Vagina (tissue), 2 donors: ENCODE measurements at regions not wholly inside any gene's neighbourhood (a gene's known extent, or its start where the extent isn't known, plus 50 kb on each side); places are given as distances from the start of the nearest gene placed in this dataset.

Experiments used
- DNase-seq, 2 donors: peaks; one replicate each; pipeline ENCODE4 v3.0.0-alpha.2; 2017; ENCODE audit errors: extremely low spot score in 2 of 2
- H3K27ac ChIP-seq: fragments of 200-600 bp; sonication (generic); one replicate; pipeline ENCODE4 v1.5.1; 2019
- H3K27me3 ChIP-seq: fragments of 200-600 bp; sonication (generic); one replicate; pipeline ENCODE4 v1.5.1; 2019
- H3K36me3 ChIP-seq, 2 donors: fragments of 200-600 bp; sonication (generic); one replicate each; pipeline ENCODE4 v1.5.1; 2017 to 2019
- H3K4me1 ChIP-seq: fragments of 200-600 bp; sonication (generic); one replicate; pipeline ENCODE4 v1.5.1; 2019
- H3K4me3 ChIP-seq, 2 donors: fragments of 200-600 bp; sonication (generic); 1 replicate in 1 of 2; 2 replicates in 1 of 2; pipeline ENCODE4 v1.5.1; 2016 to 2019
- H3K9me3 ChIP-seq: fragments of 200-600 bp; sonication (generic); one replicate; pipeline ENCODE4 v1.5.1; 2019
- CTCF ChIP-seq, 3 experiments: fragments of 450-650 bp in 2 of 3; fragments of 200-600 bp in 1 of 3; sonication (generic) in 1 of 3; IDR thresholded peaks; one replicate each; pipeline ENCODE4 v1.5.1; 2017 to 2019; ENCODE audit warnings: antibody characterized with exemption in 3 of 3, mild to moderate bottlenecking in 2 of 3, moderate library complexity in 2 of 3
- POLR2A ChIP-seq, 2 donors: fragments of 450-650 bp; IDR thresholded peaks; one replicate each; pipeline ENCODE4 v1.6.1; 2017; ENCODE audit warnings: antibody characterized with exemption in 2 of 2, mild to moderate bottlenecking in 2 of 2, moderate library complexity in 2 of 2
- POLR2AphosphoS5 ChIP-seq, 2 donors: sonication (generic); formaldehyde crosslinking; IDR thresholded peaks; one replicate each; pipeline ENCODE4 v1.9.0; 2017; ENCODE audit warnings: antibody characterized with exemption in 2 of 2, mild to moderate bottlenecking in 2 of 2, low read depth in 1 of 2; ENCODE audit not compliant: insufficient read depth in 1 of 2
- intact Hi-C: fragments of 100-400 bp; cut with DNase I; formaldehyde crosslinking; loops from one replicate; pipeline ENCODE4 v1.15.1; 2023

GRCh38 chrX:38879631-38880220 is 78.5 kb downstream of the MID1IP1 start:
- TF ChIP-seq POLR2A (IDR thresholded peaks at IDR 0.05) (no peak), POLR2AphosphoS5 (IDR thresholded peaks at IDR 0.05; ENCODE audit: insufficient read depth in 1 of 2, low read depth in 1 of 2) (no peak), CTCF (IDR thresholded peaks at IDR 0.05) (no peak)
- Histone ChIP-seq H3K9me3 (no peaks in the 10 kb centered on the region), H3K27me3 (no peaks in the 10 kb centered on the region), H3K4me1 (no peaks in the 10 kb centered on the region), H3K27ac (no peak overlapping the region), H3K4me3 (no peak overlapping the region), H3K36me3 (no peaks in the 10 kb centered on the region)
- intact Hi-C loops = no loop called here
- no peak for DNase-seq

GRCh38 chrX:38880296-38880854 is 79.1 kb downstream of the MID1IP1 start:
- no peak overlapping the region for H3K27ac ChIP-seq
- intact Hi-C loops = no loop called here

GRCh38 chrX:38881066-38881465 is 79.8 kb downstream of the MID1IP1 start:
- intact Hi-C loops = no loop called here
- no peak overlapping the region for H3K27ac ChIP-seq
- TF ChIP-seq CTCF (IDR thresholded peaks at IDR 0.05) (no peak), POLR2A (IDR thresholded peaks at IDR 0.05) (no peak), POLR2AphosphoS5 (IDR thresholded peaks at IDR 0.05; ENCODE audit: insufficient read depth in 1 of 2, low read depth in 1 of 2) (no peak)
- H3K9me3 ChIP-seq = no peaks in the 10 kb centered on the region
- H3K4me3 ChIP-seq = no peak overlapping the region
- no peaks in the 10 kb centered on the region for H3K36me3 ChIP-seq
- H3K27me3 ChIP-seq = no peaks in the 10 kb centered on the region
- no peak for DNase-seq
- H3K4me1 ChIP-seq = no peaks in the 10 kb centered on the region

More at GRCh38 chrX:38880296-38880854, 79.1 kb downstream of the MID1IP1 start:
- TF ChIP-seq POLR2A (IDR thresholded peaks at IDR 0.05) = no peak
- no peak for TF ChIP-seq POLR2AphosphoS5 (IDR thresholded peaks at IDR 0.05; ENCODE audit: insufficient read depth in 1 of 2, low read depth in 1 of 2)
- no peak for TF ChIP-seq CTCF (IDR thresholded peaks at IDR 0.05)
- H3K9me3 ChIP-seq = no peaks in the 10 kb centered on the region
- H3K4me1 ChIP-seq = no peaks in the 10 kb centered on the region
- DNase-seq = no peak
- no peaks in the 10 kb centered on the region for H3K27me3 ChIP-seq
- no peak overlapping the region for H3K4me3 ChIP-seq
- no peaks in the 10 kb centered on the region for H3K36me3 ChIP-seq

- TF ChIP-seq CTCF (IDR thresholded peaks at IDR 0.05) (no peak), POLR2AphosphoS5 (IDR thresholded peaks at IDR 0.05; ENCODE audit: insufficient read depth in 1 of 2, low read depth in 1 of 2) (no peak), POLR2A (IDR thresholded peaks at IDR 0.05) (no peak)
- Histone ChIP-seq H3K4me3 (no peak overlapping the region), H3K27ac (no peak overlapping the region), H3K4me1 (no peaks in the 10 kb centered on the region), H3K36me3 (no peaks in the 10 kb centered on the region), H3K9me3 (no peaks in the 10 kb centered on the region), H3K27me3 (no peaks in the 10 kb centered on the region)
- no peak for DNase-seq
- intact Hi-C loops = no loop called here
Observed at GRCh38 chrX:38881727-38882126, 80.5 kb downstream of the MID1IP1 start.

GRCh38 chrX:38882894-38883626 is 81.8 kb downstream of the MID1IP1 start:
- TF ChIP-seq CTCF (IDR thresholded peaks at IDR 0.05) (no peak), POLR2A (IDR thresholded peaks at IDR 0.05) (no peak), POLR2AphosphoS5 (IDR thresholded peaks at IDR 0.05; ENCODE audit: insufficient read depth in 1 of 2, low read depth in 1 of 2) (no peak)
- Histone ChIP-seq H3K4me1 (no peaks in the 10 kb centered on the region), H3K27me3 (no peaks in the 10 kb centered on the region), H3K9me3 (no peaks in the 10 kb centered on the region), H3K4me3 (no peak overlapping the region), H3K27ac (no peak overlapping the region), H3K36me3 (no peaks in the 10 kb centered on the region)
- DNase-seq = no peak
- intact Hi-C loops = no loop called here
